Gastrocnemius medialis (tissue), 4 donors: ENCODE measurements at regions not wholly inside any gene's neighbourhood (a gene's known extent, or its start where the extent isn't known, plus 50 kb on each side); places are given as distances from the start of the nearest gene placed in this dataset.

Experiments
- ATAC-seq, 2 donors: fragments of 150-250 bp; one replicate each; pipeline ENCODE4 v1.9.1; 2016
- DNase-seq, 2 donors: peaks; one replicate each; pipeline ENCODE4 v3.0.0-alpha.2; 2019
- H3K27ac ChIP-seq, 4 donors: fragments of 200-600 bp; sonication (generic); 1 replicate in 1 of 4; 2 replicates in 3 of 4; pipeline ENCODE4 v1.5.1; 2016 to 2018; ENCODE audit warnings: mild to moderate bottlenecking in 2 of 4, moderate library complexity in 1 of 4
- H3K27me3 ChIP-seq, 3 donors: fragments of 200-600 bp; sonication (generic) in 2 of 3; 1 replicate in 1 of 3; 2 replicates in 2 of 3; pipeline versions ENCODE4 v1.5.1 to v1.6.0; 2016 to 2019; ENCODE audit warnings: mild to moderate bottlenecking in 1 of 3, moderate library complexity in 1 of 3
- H3K36me3 ChIP-seq, 2 donors: fragments of 200-600 bp; sonication (generic) in 1 of 2; one replicate each; pipeline ENCODE4 v1.5.1; 2017 to 2018
- H3K4me1 ChIP-seq, 2 donors: fragments of 200-600 bp; sonication (generic) in 1 of 2; one replicate each; pipeline ENCODE4 v1.5.1; 2016 to 2017; ENCODE audit warnings: mild to moderate bottlenecking in 2 of 2
- H3K4me3 ChIP-seq, 4 donors: fragments of 200-600 bp; sonication (generic) in 3 of 4; 1 replicate in 1 of 4; 2 replicates in 3 of 4; pipeline ENCODE4 v1.5.1; 2016 to 2019; ENCODE audit warnings: mild to moderate bottlenecking in 2 of 4
- H3K9me3 ChIP-seq, 3 donors: fragments of 200-600 bp; sonication (generic) in 2 of 3; 1 replicate in 1 of 3; 2 replicates in 2 of 3; pipeline ENCODE4 v1.5.1; 2016 to 2019
- POLR2A ChIP-seq, 2 donors: fragments of 450-650 bp; IDR thresholded peaks; one replicate each; pipeline ENCODE4 v1.6.1; 2017; ENCODE audit warnings: antibody characterized with exemption in 2 of 2, mild to moderate bottlenecking in 2 of 2, moderate library complexity in 2 of 2
- in situ Hi-C, 4 donors: fragments of 200-750 bp; cut with MboI; loops; one replicate each; pipeline versions ENCODE4 v1.15.0 to v1.8.0; 2017; ENCODE audit warnings: low sequenced_read_pairs in 4 of 4
- intact Hi-C: fragments of 100-400 bp; cut with DNase I; formaldehyde crosslinking; loops from one replicate; pipeline ENCODE4 v1.15.1; 2023; ENCODE audit warnings: low total_unique reads
- TF ChIP-seq, protein P1 (sequence below), 5 experiments: fragments of 450-650 bp in 3 of 5; fragments of 200-600 bp in 2 of 5; sonication (generic) in 2 of 5; IDR thresholded peaks in 4 of 5; conservative IDR thresholded peaks in 1 of 5; 1 replicate in 4 of 5; 2 replicates in 1 of 5; pipeline ENCODE4 v1.5.1; 2016 to 2019; ENCODE audit warnings: antibody characterized with exemption in 5 of 5, mild to moderate bottlenecking in 3 of 5, moderate library complexity in 3 of 5

DNA sequence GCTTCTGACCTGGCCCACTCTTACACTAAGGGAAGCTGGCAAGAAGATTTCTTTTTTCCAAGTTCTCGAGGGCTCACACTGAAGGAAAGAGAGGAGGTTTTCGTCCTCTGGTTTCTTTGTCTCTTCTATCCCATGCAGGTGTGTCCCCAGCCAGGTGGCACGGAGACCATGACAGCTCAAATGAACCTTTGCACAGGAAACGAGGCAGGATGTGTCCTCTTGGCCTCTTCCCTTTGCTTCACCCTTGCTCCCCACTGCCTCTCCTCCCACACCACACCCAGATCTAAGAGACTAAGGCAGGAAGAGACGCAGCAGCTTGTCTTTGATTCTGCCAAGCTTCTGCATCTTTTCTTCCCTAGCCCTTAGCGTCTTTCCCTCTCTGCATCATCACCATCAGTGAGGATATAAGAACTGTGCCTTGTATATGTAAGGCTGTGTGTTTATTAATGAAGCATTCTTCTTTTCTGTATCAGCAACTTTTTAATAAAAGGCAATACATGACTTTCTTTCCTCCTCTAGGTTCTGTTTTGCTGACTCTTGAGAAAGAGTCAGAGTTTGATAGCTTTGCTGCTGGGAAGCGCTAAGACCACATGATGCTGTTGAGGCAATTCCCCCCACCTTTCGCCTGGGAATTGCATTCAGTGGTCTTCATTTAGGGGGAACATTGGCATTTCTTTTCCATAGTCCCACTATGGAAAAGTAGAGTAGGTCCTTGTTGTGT lies 56.0 kb upstream of the PARVA start:
- in situ Hi-C loops (loop anchor here in 2 of 4 donors (10.0 kb wide), 1 partner anchor 573 kb away; no protein-coding TSS in a partner anchor), intact Hi-C loops (loop anchor here (10.0 kb wide), 2 partner anchors 923 to 1023 kb away; no protein-coding TSS in a partner anchor)
- Histone ChIP-seq H3K27me3 (no peaks in the 10 kb centered on the region), H3K4me3 (no peak overlapping the region), H3K9me3 (no peaks in the 10 kb centered on the region), H3K4me1 (no peaks in the 10 kb centered on the region), H3K36me3 (no peaks in the 10 kb centered on the region), H3K27ac (no peak overlapping the region)
- TF ChIP-seq, protein P1, sequence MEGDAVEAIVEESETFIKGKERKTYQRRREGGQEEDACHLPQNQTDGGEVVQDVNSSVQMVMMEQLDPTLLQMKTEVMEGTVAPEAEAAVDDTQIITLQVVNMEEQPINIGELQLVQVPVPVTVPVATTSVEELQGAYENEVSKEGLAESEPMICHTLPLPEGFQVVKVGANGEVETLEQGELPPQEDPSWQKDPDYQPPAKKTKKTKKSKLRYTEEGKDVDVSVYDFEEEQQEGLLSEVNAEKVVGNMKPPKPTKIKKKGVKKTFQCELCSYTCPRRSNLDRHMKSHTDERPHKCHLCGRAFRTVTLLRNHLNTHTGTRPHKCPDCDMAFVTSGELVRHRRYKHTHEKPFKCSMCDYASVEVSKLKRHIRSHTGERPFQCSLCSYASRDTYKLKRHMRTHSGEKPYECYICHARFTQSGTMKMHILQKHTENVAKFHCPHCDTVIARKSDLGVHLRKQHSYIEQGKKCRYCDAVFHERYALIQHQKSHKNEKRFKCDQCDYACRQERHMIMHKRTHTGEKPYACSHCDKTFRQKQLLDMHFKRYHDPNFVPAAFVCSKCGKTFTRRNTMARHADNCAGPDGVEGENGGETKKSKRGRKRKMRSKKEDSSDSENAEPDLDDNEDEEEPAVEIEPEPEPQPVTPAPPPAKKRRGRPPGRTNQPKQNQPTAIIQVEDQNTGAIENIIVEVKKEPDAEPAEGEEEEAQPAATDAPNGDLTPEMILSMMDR (IDR thresholded peaks at IDR 0.05 in 4 of 5, conservative IDR thresholded peaks at IDR 0.05 in 1 of 5), result no peak
- no peak for TF ChIP-seq POLR2A (IDR thresholded peaks at IDR 0.05)
- DNase-seq (no peak), ATAC-seq (no peak)

DNA sequence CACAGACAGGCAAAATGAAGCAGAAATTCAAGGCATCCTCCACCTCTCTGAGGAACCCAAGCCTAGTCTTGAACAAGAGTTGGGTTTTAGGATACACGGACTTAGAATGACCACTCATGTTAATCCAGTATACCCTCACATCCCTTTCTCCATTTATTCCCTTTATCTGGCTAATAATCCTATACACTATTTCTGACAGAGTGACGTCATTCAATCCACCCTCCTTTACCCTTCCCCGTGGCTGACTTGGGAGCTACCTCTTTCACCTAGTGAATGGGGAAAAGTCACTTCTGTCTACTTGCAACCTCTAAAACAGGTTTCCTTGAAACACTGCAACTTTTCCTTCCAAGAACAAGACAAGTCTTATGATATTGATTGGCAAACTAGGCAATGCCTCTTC lies 52.8 kb upstream of the PARVA start:
- Histone ChIP-seq H3K4me3 (no peak overlapping the region), H3K9me3 (no peaks in the 10 kb centered on the region), H3K4me1 (no peaks in the 10 kb centered on the region), H3K27me3 (no peaks in the 10 kb centered on the region), H3K36me3 (no peaks in the 10 kb centered on the region), H3K27ac (no peak overlapping the region)
- no peak for DNase-seq
- TF ChIP-seq POLR2A (IDR thresholded peaks at IDR 0.05), result no peak
- TF ChIP-seq, protein P1 (IDR thresholded peaks at IDR 0.05 in 4 of 5, conservative IDR thresholded peaks at IDR 0.05 in 1 of 5), result no peak
- in situ Hi-C loops, result loop anchor here in 2 of 4 donors (10.0 kb wide), 1 partner anchor 570 kb away; no protein-coding TSS in a partner anchor
- intact Hi-C loops, result loop anchor here (10.0 kb wide), 2 partner anchors 920 to 1020 kb away; no protein-coding TSS in a partner anchor
- no peak for ATAC-seq
